Stimulated activated naive CD8-positive, alpha-beta T cell treated with anti-CD3 and anti-CD28 coated beads, Interleukin-15, amount 100 ng/mL, for 72 hours (primary cell): ENCODE measurements at regions not wholly inside any gene's neighbourhood (a gene's known extent, or its start where the extent isn't known, plus 50 kb on each side); places are given as distances from the start of the nearest gene placed in this dataset.

ENCODE experiments used
- ATAC-seq: fragments of 150-1000 bp; cut with Tn5 transposase; 2 replicates; pipeline ENCODE4 v1.10.0; 2021; ENCODE audit warnings: mild to moderate bottlenecking, moderate library complexity
- DNase-seq, 2 donors: peaks; one replicate each; pipeline ENCODE4 v3.0.0; 2021 to 2022
- H3K27ac Mint-ChIP-seq, 2 donors: one replicate each; pipeline ENCODE4 v1.8.0; 2022; ENCODE audit warnings: mild to moderate bottlenecking in 2 of 2, mixed read lengths in 2 of 2, moderate library complexity in 2 of 2
- H3K27me3 Mint-ChIP-seq: one replicate; pipeline ENCODE4 v1.8.0; 2022; ENCODE audit warnings: mixed read lengths
- H3K4me1 Mint-ChIP-seq: one replicate; pipeline ENCODE4 v1.8.0; 2022; ENCODE audit warnings: mild to moderate bottlenecking, mixed read lengths
- H3K4me3 Mint-ChIP-seq, 2 donors: one replicate each; pipeline ENCODE4 v1.8.0; 2022; ENCODE audit warnings: mild to moderate bottlenecking in 2 of 2, mixed read lengths in 2 of 2, moderate library complexity in 1 of 2
- H3K9me3 Mint-ChIP-seq, 2 donors: one replicate each; pipeline ENCODE4 v1.8.0; 2022; ENCODE audit warnings: mixed read lengths in 2 of 2

- H3K27ac Mint-ChIP-seq = no peak overlapping the region
These were observed 126.0 kb downstream of the GLI2 start for GRCh38 chr2:120861576-120862191.

DNA sequence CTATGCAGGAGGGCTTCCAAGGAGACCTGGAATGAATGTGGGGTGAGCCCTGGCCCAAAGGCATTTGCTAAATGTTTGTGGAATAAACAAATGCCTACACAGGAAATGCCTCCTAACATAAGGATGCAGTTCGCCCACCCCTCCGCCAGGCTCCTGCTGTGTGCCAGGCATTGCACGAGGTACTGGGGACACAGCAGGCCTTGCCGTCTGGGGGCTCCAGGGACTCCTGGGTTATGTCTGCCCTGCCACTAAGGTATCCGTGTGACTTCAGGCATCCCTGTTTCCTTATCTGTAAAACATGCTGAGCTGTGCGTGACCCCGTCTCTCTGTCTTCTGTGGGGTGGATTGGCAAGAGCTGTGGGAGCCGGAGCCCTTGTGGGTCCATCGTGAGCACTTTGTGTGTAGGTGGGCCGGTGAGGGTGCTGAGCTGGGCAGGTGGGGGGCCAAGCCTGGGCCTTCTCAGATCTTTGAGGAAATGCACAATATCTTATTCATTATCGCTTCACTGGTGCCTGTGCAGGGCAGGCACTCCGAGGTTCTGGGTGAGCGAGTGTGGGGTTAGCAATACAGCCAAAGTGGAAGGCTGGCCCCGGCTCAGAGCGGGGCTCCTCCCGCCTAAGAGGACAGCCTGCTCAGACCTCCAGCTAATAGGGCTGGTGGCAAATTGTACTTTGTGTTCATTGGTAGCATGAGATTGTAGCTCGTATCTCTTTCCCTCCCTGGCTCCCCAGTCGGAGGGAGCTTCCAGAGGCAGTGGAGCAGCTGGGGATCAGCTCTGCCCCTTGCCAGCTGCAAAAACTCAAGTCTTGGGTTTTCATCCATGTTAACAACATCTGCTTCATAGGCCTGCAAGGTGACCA lies 126.8 kb downstream of the GLI2 start:
- peaks cover 19% of the 10 kb centered on the region for H3K27me3 Mint-ChIP-seq
- peaks cover 6% of the 10 kb centered on the region for H3K4me1 Mint-ChIP-seq
- DNase-seq (no peak), ATAC-seq (no peak)
- no peak overlapping the region for H3K4me3 Mint-ChIP-seq
- peak overlapping the region in 1 of 2 donors; percentile 27 for H3K27ac Mint-ChIP-seq
- H3K9me3 Mint-ChIP-seq = no peaks in the 10 kb centered on the region

More at GRCh38 chr2:120861576-120862191, 126.0 kb downstream of the GLI2 start:
- Mint-ChIP-seq H3K4me3 (no peak overlapping the region), H3K27me3 (peaks cover 11% of the 10 kb centered on the region), H3K4me1 (no peaks in the 10 kb centered on the region), H3K9me3 (no peaks in the 10 kb centered on the region)
- DNase-seq = no peak
- ATAC-seq = no peak

DNA sequence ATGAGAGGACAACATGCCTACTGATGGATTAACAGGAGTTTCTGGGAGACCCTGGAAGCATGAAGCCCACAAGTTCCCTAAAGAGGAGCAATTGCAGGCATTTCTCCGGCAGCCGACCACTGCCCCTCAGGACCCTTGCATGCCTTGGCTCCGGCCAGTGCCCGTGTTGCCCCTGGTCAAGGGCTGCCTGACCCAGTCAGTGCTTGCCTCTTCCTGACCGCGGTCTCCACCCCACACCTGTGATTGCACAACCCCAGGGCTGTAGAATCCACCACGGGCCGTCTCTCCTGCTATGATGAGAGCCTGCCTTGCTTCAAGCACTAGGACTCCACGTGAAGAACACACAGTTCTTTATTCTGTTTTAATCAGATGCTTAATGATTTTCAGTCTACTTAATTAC lies 127.5 kb downstream of the GLI2 start:
- no peak for DNase-seq
- no peak for ATAC-seq
- Mint-ChIP-seq H3K9me3 (no peaks in the 10 kb centered on the region), H3K4me1 (peaks cover 7% of the 10 kb centered on the region), H3K27ac (no peak overlapping the region), H3K27me3 (peaks cover 26% of the 10 kb centered on the region), H3K4me3 (no peak overlapping the region)

- H3K27me3 Mint-ChIP-seq = peaks cover 32% of the 10 kb centered on the region
- no peak overlapping the region for H3K27ac Mint-ChIP-seq
- no peak for ATAC-seq
- H3K4me3 Mint-ChIP-seq = no peak overlapping the region
- peaks cover 7% of the 10 kb centered on the region for H3K4me1 Mint-ChIP-seq
- H3K9me3 Mint-ChIP-seq = no peaks in the 10 kb centered on the region
- no peak for DNase-seq
These were observed 128.1 kb downstream of the GLI2 start for GRCh38 chr2:120863661-120864320.

DNA sequence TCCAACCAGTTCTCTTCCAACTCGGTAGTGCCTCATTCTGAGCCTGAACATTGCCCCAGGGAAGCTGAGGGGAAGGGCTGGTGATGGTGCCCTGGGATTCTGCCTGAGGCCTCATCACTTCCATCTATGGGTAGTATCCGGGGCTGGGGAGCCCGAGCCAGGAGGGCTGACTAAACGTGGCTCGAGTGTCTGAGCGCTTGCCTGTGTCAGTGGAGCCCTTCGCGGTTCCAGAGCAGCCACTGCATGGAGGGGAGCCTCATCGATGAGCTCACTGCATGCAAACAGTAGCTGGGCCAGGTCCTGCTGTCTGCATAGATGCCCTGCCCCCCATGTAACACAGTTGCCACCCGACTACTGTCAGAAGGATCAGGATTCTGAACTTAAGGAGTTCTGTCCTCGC lies 129.3 kb downstream of the GLI2 start:
- ATAC-seq (no peak), DNase-seq (no peak)
- Mint-ChIP-seq H3K9me3 (no peaks in the 10 kb centered on the region), H3K4me3 (no peak overlapping the region), H3K27ac (no peak overlapping the region), H3K4me1 (peaks cover 7% of the 10 kb centered on the region), H3K27me3 (peaks cover 44% of the 10 kb centered on the region)

DNA sequence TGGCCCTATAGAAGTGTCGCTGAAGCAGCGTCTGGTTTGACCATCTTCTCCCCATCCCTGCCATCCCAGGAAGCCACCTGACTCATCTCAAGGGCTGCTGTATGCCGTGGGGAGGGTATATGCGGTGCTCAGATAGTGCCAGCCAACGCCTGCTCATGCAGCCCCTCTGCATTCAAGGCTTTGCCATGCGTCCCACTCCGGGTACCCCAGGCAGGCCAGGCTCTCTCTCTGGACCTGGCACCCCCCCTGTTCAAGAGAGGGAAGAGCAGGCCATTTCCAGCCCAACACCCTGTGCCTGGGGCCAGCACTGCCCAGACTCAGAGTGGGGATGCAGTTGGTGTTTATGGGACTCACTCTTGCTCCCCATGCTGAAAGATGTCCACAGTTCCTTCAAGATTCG lies 130.0 kb downstream of the GLI2 start:
- no peak for DNase-seq
- Mint-ChIP-seq H3K9me3 (no peaks in the 10 kb centered on the region), H3K27me3 (peaks cover 51% of the 10 kb centered on the region), H3K4me3 (no peak overlapping the region), H3K27ac (no peak overlapping the region), H3K4me1 (peaks cover 7% of the 10 kb centered on the region)
- no peak for ATAC-seq

GRCh38 chr2:120866071-120866470 lies 130.4 kb downstream of the GLI2 start:
- ATAC-seq = no peak
- DNase-seq = no peak
- peaks cover 55% of the 10 kb centered on the region for H3K27me3 Mint-ChIP-seq
- H3K4me3 Mint-ChIP-seq = no peak overlapping the region
- peaks cover 7% of the 10 kb centered on the region for H3K4me1 Mint-ChIP-seq
- no peaks in the 10 kb centered on the region for H3K9me3 Mint-ChIP-seq
- H3K27ac Mint-ChIP-seq = no peak overlapping the region

DNA sequence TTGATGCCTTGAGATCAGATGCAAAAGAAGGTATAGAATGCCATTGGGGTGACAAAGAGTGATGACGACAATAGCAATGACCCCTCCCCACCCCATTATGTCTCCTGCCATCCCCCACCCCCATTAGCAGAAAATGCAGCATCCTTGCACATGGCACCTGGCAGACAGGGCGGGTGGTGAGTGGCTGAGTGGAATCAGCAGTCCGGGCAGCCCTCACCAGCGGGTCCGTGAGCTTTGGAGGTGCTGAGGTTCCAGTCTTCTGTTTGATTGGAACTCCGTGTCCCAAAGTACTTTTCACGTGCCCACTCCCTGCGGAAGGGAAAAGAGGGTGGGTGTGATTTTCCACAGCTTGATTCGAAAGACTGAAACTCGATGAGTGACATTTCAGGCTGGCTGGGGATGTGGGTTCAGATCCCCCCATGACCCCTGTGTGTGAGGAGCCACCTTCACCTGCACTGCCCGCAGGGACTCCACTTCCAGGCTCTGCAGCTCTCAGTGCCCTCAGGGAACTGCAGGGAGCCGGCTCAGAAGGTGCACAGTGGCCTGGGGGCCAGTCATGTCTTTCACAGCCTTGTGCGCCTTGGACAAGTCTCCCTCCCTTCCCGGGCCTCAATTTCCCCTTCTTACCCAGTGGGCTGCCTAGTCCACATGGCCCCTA lies 130.9 kb downstream of the GLI2 start:
- H3K27ac Mint-ChIP-seq = no peak overlapping the region
- no peak for DNase-seq
- H3K9me3 Mint-ChIP-seq = no peaks in the 10 kb centered on the region
- H3K4me1 Mint-ChIP-seq = peaks cover 7% of the 10 kb centered on the region
- ATAC-seq = no peak
- H3K27me3 Mint-ChIP-seq = peaks cover 55% of the 10 kb centered on the region
- H3K4me3 Mint-ChIP-seq = no peak overlapping the region

DNA sequence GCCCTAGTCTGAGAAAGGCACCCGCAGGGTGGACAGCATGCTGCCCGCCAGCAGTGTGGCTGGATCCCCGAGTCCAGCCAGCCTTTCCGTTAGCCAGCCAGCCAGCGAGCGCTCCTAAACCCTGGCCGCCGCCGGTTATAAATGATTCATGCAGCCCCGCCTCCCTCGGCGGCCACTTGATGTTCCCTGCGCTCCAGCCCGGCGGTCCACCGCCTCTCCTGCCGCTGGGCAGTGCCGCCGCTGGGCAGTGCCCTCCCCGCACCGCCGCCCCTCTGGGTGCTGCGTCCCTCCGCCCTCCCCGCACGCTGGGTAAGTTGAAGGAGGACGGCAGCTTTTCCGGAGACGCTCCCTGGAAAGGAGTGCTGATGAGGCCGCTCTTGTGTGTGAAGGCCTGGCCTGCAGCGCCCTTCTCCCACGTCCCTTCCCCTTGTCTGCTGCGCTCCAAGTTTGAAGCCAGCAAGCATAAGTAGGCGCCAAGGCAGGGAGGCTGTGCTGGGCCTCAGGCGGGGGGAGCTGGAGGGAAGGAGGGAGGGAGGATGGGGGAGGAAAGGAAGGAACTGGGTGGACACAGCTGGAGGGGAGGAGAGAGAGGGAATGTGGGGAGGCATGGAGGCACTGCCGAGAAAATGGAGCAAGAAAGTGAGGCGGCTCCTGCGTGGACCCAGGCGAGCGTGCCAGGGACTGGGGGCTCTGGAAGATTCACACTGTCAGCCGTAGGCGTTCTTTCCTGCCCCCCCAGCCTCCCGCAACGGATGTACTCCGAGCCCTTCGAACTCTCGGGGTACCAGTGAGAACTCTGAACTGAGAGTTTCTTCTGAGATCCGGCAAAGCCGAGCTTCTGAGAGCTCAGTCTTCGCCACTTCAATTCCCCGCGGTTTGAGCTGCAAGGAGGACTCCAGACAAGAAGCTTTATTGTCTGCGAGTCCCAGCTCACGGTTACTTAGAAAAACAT lies 131.9 kb downstream of the GLI2 start:
- Mint-ChIP-seq H3K9me3 (no peaks in the 10 kb centered on the region), H3K4me1 (peaks cover 7% of the 10 kb centered on the region), H3K27me3 (peaks cover 55% of the 10 kb centered on the region), H3K4me3 (no peak overlapping the region), H3K27ac (no peak overlapping the region)
- DNase-seq = no peak
- no peak for ATAC-seq

DNA sequence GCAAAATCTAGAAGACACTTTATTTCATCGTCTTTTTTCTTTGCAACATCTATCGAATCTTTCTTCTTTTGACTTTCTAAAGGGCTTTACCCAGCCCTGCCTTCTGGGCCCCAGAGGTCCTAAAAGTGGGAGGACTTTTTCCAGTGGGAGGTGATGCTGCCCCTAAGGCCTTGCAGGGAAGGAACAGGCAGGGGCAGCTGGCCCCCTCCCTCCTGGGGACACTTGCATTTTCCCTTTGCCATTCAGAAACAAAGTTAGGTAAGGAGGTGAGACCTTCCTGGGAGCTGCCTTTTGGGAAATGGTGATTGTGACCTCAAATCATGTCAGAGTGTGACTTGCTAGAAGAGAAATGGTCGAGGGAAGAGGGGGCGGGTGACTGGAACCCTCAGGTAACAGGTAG lies 132.7 kb downstream of the GLI2 start:
- H3K27me3 Mint-ChIP-seq = peaks cover 55% of the 10 kb centered on the region
- no peaks in the 10 kb centered on the region for H3K9me3 Mint-ChIP-seq
- H3K27ac Mint-ChIP-seq = no peak overlapping the region
- no peak for ATAC-seq
- peaks cover 7% of the 10 kb centered on the region for H3K4me1 Mint-ChIP-seq
- DNase-seq = no peak
- H3K4me3 Mint-ChIP-seq = no peak overlapping the region

- no peak for DNase-seq
- Mint-ChIP-seq H3K9me3 (no peaks in the 10 kb centered on the region), H3K4me1 (peaks cover 7% of the 10 kb centered on the region), H3K27me3 (peaks cover 55% of the 10 kb centered on the region), H3K27ac (no peak overlapping the region), H3K4me3 (no peak overlapping the region)
- ATAC-seq = no peak
These were observed 133.5 kb downstream of the GLI2 start for GRCh38 chr2:120869036-120869729.

- Mint-ChIP-seq H3K9me3 (no peaks in the 10 kb centered on the region), H3K4me3 (no peak overlapping the region), H3K4me1 (peaks cover 7% of the 10 kb centered on the region), H3K27ac (no peak overlapping the region), H3K27me3 (peaks cover 55% of the 10 kb centered on the region)
- no peak for ATAC-seq
- DNase-seq = no peak
These were observed 134.2 kb downstream of the GLI2 start for GRCh38 chr2:120869730-120870466.

DNA sequence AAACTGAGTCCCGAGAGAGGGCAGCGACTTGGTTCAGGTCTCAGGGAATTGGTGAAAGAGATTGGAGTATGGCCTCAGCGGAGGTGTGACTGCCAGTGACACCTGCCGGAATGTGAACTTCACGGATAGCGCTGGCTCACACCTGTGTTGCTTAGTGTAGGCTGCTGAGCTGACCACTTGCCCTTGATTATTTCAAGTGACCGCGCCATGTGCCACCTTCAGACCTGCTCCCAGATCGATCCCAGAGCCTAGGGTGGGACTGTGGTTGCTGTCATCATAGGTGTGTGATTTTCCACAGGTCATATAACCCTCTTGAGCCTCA lies 134.8 kb downstream of the GLI2 start:
- ATAC-seq (no peak), DNase-seq (no peak)
- H3K4me1 Mint-ChIP-seq = peaks cover 7% of the 10 kb centered on the region
- no peak overlapping the region for H3K27ac Mint-ChIP-seq
- no peak overlapping the region for H3K4me3 Mint-ChIP-seq
- peaks cover 55% of the 10 kb centered on the region for H3K27me3 Mint-ChIP-seq
- no peaks in the 10 kb centered on the region for H3K9me3 Mint-ChIP-seq
